Upper lobe of left lung (tissue), 4 donors: ENCODE measurements at regions not wholly inside any gene's neighbourhood (a gene's known extent, or its start where the extent isn't known, plus 50 kb on each side); places are given as distances from the start of the nearest gene placed in this dataset.

Experiments used
- CTCF ChIP-seq, 6 experiments: fragments of 450-650 bp in 4 of 6; fragments of 200-600 bp in 2 of 6; sonication (generic) in 2 of 6; IDR thresholded peaks; one replicate each; pipeline ENCODE4 v1.5.1; 2016 to 2019; ENCODE audit warnings: antibody characterized with exemption in 6 of 6
- EP300 ChIP-seq, 4 donors: sonication (generic); formaldehyde crosslinking; IDR thresholded peaks; one replicate each; pipeline ENCODE4 v1.5.1; 2017; ENCODE audit warnings: antibody characterized with exemption in 4 of 4, control low read depth in 2 of 4
- POLR2AphosphoS5 ChIP-seq, 2 donors: sonication (generic); formaldehyde crosslinking; IDR thresholded peaks; one replicate each; pipeline ENCODE4 v1.5.1; 2017; ENCODE audit warnings: antibody characterized with exemption in 2 of 2

- TF ChIP-seq POLR2AphosphoS5 (IDR thresholded peaks at IDR 0.05) (no peak), CTCF (IDR thresholded peaks at IDR 0.05) (no peak), EP300 (IDR thresholded peaks at IDR 0.05) (no peak)
These were observed 149.9 kb upstream of the FBXO33 start for GRCh38 chr14:39582028-39582654.
